Endothelial cell of umbilical vein (primary cell): ENCODE measurements at regions not wholly inside any gene's neighbourhood (a gene's known extent, or its start where the extent isn't known, plus 50 kb on each side); places are given as distances from the start of the nearest gene placed in this dataset.

Source experiments
- EZH2 ChIP-seq: IDR thresholded peaks from 2 replicates; pipeline ENCODE4 v1.6.1; 2012; ENCODE audit warnings: borderline replicate concordance, low read depth, mild to moderate bottlenecking, moderate library complexity, low read length, inconsistent platforms; ENCODE audit not compliant: severe bottlenecking
- POLR2AphosphoS5 ChIP-seq: IDR thresholded peaks from 2 replicates; pipeline ENCODE4 v1.6.1; 2012; ENCODE audit warnings: low read depth, mild to moderate bottlenecking, control low read depth, low read length, moderate library complexity; ENCODE audit not compliant: insufficient read depth
- TF ChIP-seq, protein P1 (sequence below), 2 donors: IDR thresholded peaks; 1 replicate in 1 of 2; 2 replicates in 1 of 2; pipeline ENCODE4 v1.5.1; 2011; ENCODE audit warnings: low read length in 2 of 2, mild to moderate bottlenecking in 2 of 2, moderate library complexity in 2 of 2, control low read depth in 1 of 2, inconsistent platforms in 1 of 2, low read depth in 1 of 2; ENCODE audit not compliant: insufficient read depth in 1 of 2; ENCODE audit errors: extremely low read depth in 1 of 2

DNA sequence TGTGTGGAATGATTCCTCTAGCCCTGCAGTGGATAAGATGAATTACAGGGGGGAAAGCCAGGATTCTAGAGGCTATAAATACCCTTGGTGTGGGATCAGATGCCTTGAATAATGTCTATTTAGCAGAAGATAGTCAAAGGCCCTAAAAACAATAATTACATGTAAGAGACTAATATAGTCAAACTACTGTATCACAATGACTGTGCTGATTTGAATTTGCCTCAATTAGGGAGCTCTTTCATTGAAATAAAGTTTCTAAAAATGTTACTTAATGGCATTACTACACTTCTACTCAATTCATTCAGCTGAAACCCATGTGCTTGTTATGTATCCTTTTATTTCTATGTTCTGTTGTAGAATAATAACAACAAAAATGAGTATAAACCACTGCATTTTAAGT, 915.6 kb downstream of the TUSC7 start:
- TF ChIP-seq, protein P1, sequence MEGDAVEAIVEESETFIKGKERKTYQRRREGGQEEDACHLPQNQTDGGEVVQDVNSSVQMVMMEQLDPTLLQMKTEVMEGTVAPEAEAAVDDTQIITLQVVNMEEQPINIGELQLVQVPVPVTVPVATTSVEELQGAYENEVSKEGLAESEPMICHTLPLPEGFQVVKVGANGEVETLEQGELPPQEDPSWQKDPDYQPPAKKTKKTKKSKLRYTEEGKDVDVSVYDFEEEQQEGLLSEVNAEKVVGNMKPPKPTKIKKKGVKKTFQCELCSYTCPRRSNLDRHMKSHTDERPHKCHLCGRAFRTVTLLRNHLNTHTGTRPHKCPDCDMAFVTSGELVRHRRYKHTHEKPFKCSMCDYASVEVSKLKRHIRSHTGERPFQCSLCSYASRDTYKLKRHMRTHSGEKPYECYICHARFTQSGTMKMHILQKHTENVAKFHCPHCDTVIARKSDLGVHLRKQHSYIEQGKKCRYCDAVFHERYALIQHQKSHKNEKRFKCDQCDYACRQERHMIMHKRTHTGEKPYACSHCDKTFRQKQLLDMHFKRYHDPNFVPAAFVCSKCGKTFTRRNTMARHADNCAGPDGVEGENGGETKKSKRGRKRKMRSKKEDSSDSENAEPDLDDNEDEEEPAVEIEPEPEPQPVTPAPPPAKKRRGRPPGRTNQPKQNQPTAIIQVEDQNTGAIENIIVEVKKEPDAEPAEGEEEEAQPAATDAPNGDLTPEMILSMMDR (IDR thresholded peaks at IDR 0.05; ENCODE audit: extremely low read depth in 1 of 2, insufficient read depth in 1 of 2, low read depth in 1 of 2, low read length in 2 of 2), result no peak
- TF ChIP-seq POLR2AphosphoS5 (no peak), EZH2 (no peak)
